BLaER1 treated with 17β-estradiol and CSF1 and Interleukin-3, amounts not matched to agents 10 nM and 100 nM (cell line): ENCODE measurements at regions not wholly inside any gene's neighbourhood (a gene's known extent, or its start where the extent isn't known, plus 50 kb on each side); places are given as distances from the start of the nearest gene placed in this dataset.

Experiments used
- H3K27ac ChIP-seq, 11 experiments: shearing (Covaris generic); formaldehyde crosslinking; 2 replicates each; pipeline ENCODE4 v1.8.1; 2022
- H3K27me3 ChIP-seq, 11 experiments: shearing (Covaris generic); formaldehyde crosslinking; 2 replicates each; pipeline ENCODE4 v1.8.1; 2022
- H3K36me3 ChIP-seq, 11 experiments: shearing (Covaris generic); formaldehyde crosslinking; 2 replicates each; pipeline ENCODE4 v1.8.1; 2022
- H3K4me1 ChIP-seq, 10 experiments: shearing (Covaris generic); formaldehyde crosslinking; 2 replicates each; pipeline ENCODE4 v1.8.1; 2022
- H3K4me2 ChIP-seq, 11 experiments: shearing (Covaris generic); formaldehyde crosslinking; 2 replicates each; pipeline ENCODE4 v1.8.1; 2022
- H3K4me3 ChIP-seq, 10 experiments: shearing (Covaris generic); formaldehyde crosslinking; 2 replicates each; pipeline ENCODE4 v1.8.1; 2022
- H3K9ac ChIP-seq, 11 experiments: shearing (Covaris generic); formaldehyde crosslinking; 2 replicates each; pipeline ENCODE4 v1.8.1; 2022
- H3K9me3 ChIP-seq, 11 experiments: shearing (Covaris generic); formaldehyde crosslinking; replicated peaks in 1 of 11; 2 replicates each; pipeline ENCODE4 v1.8.1; 2022
- H4K20me1 ChIP-seq, 11 experiments: shearing (Covaris generic); formaldehyde crosslinking; 2 replicates each; pipeline ENCODE4 v1.8.1; 2022
- Cebpa-rat ChIP-seq, 11 experiments: shearing (Covaris generic); IDR thresholded peaks; 2 replicates each; pipeline ENCODE4 v1.8.1; 2022

DNA sequence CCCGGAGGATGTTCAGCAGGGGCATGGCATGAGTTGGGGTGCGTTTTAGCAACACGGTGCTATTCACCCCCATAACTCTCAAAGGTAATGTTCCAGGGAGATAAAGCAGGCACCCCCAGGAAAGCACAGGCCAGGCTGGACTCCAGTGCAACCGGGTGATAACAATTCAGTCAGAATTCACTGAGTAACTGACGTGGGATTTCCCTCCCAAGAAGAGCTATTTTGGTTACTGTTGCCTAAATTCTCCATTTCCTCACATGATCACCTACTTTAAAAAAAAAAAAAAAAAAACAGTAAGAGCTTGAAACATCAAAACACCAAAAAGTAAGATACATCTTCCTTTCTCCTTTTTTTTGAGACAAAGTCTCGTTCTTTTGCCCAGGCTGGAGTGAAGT lies 137.6 kb upstream of the WWC1 start:
- no peak overlapping the region for H3K9ac ChIP-seq
- no peaks in the 10 kb centered on the region for H3K27me3 ChIP-seq
- no peaks in the 10 kb centered on the region for H4K20me1 ChIP-seq
- no peak overlapping the region for H3K4me3 ChIP-seq
- TF ChIP-seq Cebpa-rat (IDR thresholded peaks at IDR 0.05): no peak
- H3K27ac ChIP-seq: no peak overlapping the region
- peaks cover 0 to 59% (median 0%) of the 10 kb centered on the region in 11 experiments; a peak in 8 of 22 replicates for H3K36me3 ChIP-seq
- H3K4me2 ChIP-seq: no peak overlapping the region
- H3K4me1 ChIP-seq: peaks cover 0 to 1% (median under 1%) of the 10 kb centered on the region in 10 experiments; a peak in 17 of 20 replicates
- H3K9me3 ChIP-seq: no peaks in the 10 kb centered on the region

DNA sequence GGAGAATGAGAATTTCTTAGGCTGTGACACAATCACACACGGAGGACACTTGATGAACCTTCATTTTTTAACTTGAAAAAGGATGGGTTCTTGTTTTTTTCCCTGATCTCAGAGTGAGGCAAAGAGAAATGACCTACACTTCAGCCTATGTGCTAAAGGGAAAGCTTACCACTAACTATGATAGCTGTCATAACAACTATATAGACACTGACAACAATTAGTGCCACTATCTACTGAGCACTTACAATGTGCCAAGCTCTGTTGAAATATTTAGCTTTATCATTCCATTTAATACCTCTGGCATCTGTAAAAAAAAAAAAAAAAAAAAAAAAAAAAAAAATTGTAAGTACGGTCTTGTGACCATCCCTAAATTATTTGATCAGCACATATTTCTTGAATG lies 135.9 kb upstream of the WWC1 start:
- TF ChIP-seq Cebpa-rat (IDR thresholded peaks at IDR 0.05): no peak
- H3K4me3 ChIP-seq: no peak overlapping the region
- no peaks in the 10 kb centered on the region for H4K20me1 ChIP-seq
- peaks cover 5 to 16% (median 8%) of the 10 kb centered on the region in 10 experiments; a peak in 18 of 20 replicates for H3K4me1 ChIP-seq
- H3K27me3 ChIP-seq: no peaks in the 10 kb centered on the region
- peaks cover 0 to 53% (median 0%) of the 10 kb centered on the region in 11 experiments; a peak in 8 of 22 replicates for H3K36me3 ChIP-seq
- no peak overlapping the region for H3K4me2 ChIP-seq
- H3K9me3 ChIP-seq: peaks cover 0 to 10% (median 0%) of the 10 kb centered on the region in 11 experiments; a peak in 5 of 22 replicates
- H3K27ac ChIP-seq: no peak overlapping the region
- no peak overlapping the region for H3K9ac ChIP-seq

GRCh38 chr5:168156170-168156569 lies 135.3 kb upstream of the WWC1 start:
- Histone ChIP-seq H3K9me3 (peaks cover 0 to 12% (median 0%) of the 10 kb centered on the region in 11 experiments; a peak in 5 of 22 replicates), H3K4me1 (peaks cover 5 to 16% (median 8%) of the 10 kb centered on the region in 10 experiments; a peak in 18 of 20 replicates), H3K27me3 (no peaks in the 10 kb centered on the region), H3K4me2 (no peak overlapping the region), H3K36me3 (peaks cover 0 to 48% (median 0%) of the 10 kb centered on the region in 11 experiments; a peak in 7 of 22 replicates), H3K9ac (no peak overlapping the region), H4K20me1 (no peaks in the 10 kb centered on the region), H3K27ac (no peak overlapping the region), H3K4me3 (no peak overlapping the region)
- TF ChIP-seq Cebpa-rat (IDR thresholded peaks at IDR 0.05): no peak

DNA sequence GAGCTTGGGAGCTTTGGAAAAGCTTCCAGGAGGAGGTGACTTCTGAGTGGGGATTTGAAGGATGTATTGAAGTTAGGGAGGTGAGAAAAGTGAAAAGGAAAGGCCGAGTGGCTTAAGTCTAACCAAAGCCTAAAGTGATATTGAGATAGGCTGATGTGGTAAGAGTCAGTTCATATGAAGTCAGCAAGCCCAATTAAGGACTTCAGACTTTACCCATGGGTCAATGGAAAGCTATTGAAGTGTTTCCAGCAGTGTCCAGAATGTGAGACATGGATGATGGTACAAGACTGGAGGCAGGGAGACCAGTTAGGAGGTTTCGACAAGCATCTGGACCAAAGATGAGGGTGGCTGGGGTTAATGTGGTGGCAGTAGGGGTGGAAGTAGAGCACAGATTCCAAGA lies 134.3 kb upstream of the WWC1 start:
- H3K9me3 ChIP-seq: peaks cover 0 to 12% (median 0%) of the 10 kb centered on the region in 11 experiments; a peak in 5 of 22 replicates
- no peak overlapping the region for H3K4me2 ChIP-seq
- H4K20me1 ChIP-seq: no peaks in the 10 kb centered on the region
- H3K27ac ChIP-seq: no peak overlapping the region
- H3K4me1 ChIP-seq: peaks cover 5 to 16% (median 8%) of the 10 kb centered on the region in 10 experiments; a peak in 18 of 20 replicates
- peaks cover 0 to 44% (median under 1%) of the 10 kb centered on the region in 11 experiments; a peak in 10 of 22 replicates for H3K36me3 ChIP-seq
- TF ChIP-seq Cebpa-rat (IDR thresholded peaks at IDR 0.05): no peak
- H3K27me3 ChIP-seq: no peaks in the 10 kb centered on the region
- no peak overlapping the region for H3K9ac ChIP-seq
- H3K4me3 ChIP-seq: no peak overlapping the region

DNA sequence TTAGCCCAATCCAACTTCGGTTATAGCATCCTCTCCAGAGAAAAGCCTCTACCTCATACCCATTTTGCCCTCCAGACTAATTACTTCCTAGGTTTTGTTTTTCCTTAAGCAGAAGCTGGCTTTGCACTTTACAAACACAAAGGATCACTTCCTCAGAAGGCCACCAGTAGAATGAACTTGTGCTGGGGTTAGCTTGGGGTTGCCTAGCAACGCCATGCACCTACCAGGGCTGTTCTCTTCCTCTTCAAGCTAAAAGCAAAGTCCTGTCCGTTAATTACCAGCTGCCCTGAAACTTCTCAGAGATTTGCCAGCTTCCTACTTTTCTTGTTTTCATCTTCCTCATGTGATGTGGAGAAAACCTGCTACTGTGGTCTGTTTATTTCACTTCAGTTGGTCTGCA lies 132.0 kb upstream of the WWC1 start:
- peak overlapping the region in 1 of 11 experiments; percentile 49; a peak in 2 of 22 replicates for H3K9ac ChIP-seq
- peaks cover 0 to 46% (median 9%) of the 10 kb centered on the region in 11 experiments; a peak in 12 of 22 replicates for H3K36me3 ChIP-seq
- no peaks in the 10 kb centered on the region for H4K20me1 ChIP-seq
- peaks cover 0 to 12% (median 0%) of the 10 kb centered on the region in 11 experiments; a peak in 5 of 22 replicates for H3K9me3 ChIP-seq
- peaks cover 5 to 24% (median 8%) of the 10 kb centered on the region in 10 experiments; a peak in 18 of 20 replicates for H3K4me1 ChIP-seq
- peak overlapping the region; percentile 14 to 62 (median 40); a peak in 18 of 22 replicates for H3K4me2 ChIP-seq
- no peak for TF ChIP-seq Cebpa-rat (IDR thresholded peaks at IDR 0.05)
- H3K27ac ChIP-seq: peak overlapping the region in 7 of 11 experiments; percentile 30 to 80 (median 53); a peak in 13 of 22 replicates
- H3K27me3 ChIP-seq: no peaks in the 10 kb centered on the region
- no peak overlapping the region for H3K4me3 ChIP-seq

GRCh38 chr5:168162464-168162863 lies 129.0 kb upstream of the WWC1 start:
- H3K9me3 ChIP-seq: peaks cover 0 to 12% (median 0%) of the 10 kb centered on the region in 11 experiments; a peak in 5 of 22 replicates
- no peaks in the 10 kb centered on the region for H3K27me3 ChIP-seq
- no peak overlapping the region for H3K27ac ChIP-seq
- peaks cover 16 to 47% (median 22%) of the 10 kb centered on the region in 10 experiments for H3K4me1 ChIP-seq
- H3K36me3 ChIP-seq: peaks cover 0 to 44% (median 9%) of the 10 kb centered on the region in 11 experiments; a peak in 13 of 22 replicates
- no peak overlapping the region for H3K4me3 ChIP-seq
- no peak overlapping the region for H3K9ac ChIP-seq
- H3K4me2 ChIP-seq: no peak overlapping the region
- no peak for TF ChIP-seq Cebpa-rat (IDR thresholded peaks at IDR 0.05)
- H4K20me1 ChIP-seq: no peaks in the 10 kb centered on the region

DNA sequence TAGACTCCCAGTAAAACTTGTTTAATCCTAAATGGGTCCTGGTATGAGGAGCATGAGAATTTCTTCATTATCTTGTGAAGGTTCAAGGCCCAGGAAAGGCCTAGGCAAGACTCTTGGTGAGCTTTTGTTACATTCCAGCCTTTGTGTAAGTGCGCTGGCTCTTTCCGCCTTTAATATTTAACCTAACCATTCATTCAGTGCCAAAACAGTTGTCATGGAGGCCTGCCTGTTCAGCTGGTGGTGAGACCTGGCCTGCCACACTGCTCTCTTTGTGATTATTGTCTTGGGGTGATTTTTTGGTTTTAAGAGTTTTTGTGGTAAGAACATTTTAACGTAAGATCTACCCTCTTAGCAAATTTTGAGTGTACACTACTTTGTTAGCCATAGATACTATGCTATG lies 127.5 kb upstream of the WWC1 start:
- Histone ChIP-seq H3K4me3 (no peak overlapping the region), H3K4me2 (peak overlapping the region in 1 of 11 experiments; percentile 39; a peak in 1 of 22 replicates), H3K36me3 (peaks cover 0 to 55% (median 12%) of the 10 kb centered on the region in 11 experiments; a peak in 13 of 22 replicates), H3K4me1 (peaks cover 14 to 45% (median 20%) of the 10 kb centered on the region in 10 experiments), H3K27me3 (no peaks in the 10 kb centered on the region), H4K20me1 (no peaks in the 10 kb centered on the region), H3K9ac (no peak overlapping the region), H3K9me3 (peaks cover 0 to 12% (median 0%) of the 10 kb centered on the region in 11 experiments; a peak in 5 of 22 replicates), H3K27ac (no peak overlapping the region)
- TF ChIP-seq Cebpa-rat (IDR thresholded peaks at IDR 0.05): no peak

- Histone ChIP-seq H4K20me1 (no peaks in the 10 kb centered on the region), H3K4me3 (no peak overlapping the region), H3K4me2 (peak overlapping the region; percentile 22 to 57 (median 46); a peak in 21 of 22 replicates), H3K36me3 (peaks cover 0 to 63% (median 12%) of the 10 kb centered on the region in 11 experiments; a peak in 13 of 22 replicates), H3K9ac (no peak overlapping the region), H3K4me1 (peaks cover 10 to 31% (median 14%) of the 10 kb centered on the region in 10 experiments; a peak in 19 of 20 replicates), H3K27ac (peak overlapping the region in 2 of 11 experiments; percentile 32 to 55; a peak in 3 of 22 replicates), H3K27me3 (no peaks in the 10 kb centered on the region), H3K9me3 (peaks cover 0 to 5% (median 0%) of the 10 kb centered on the region in 11 experiments; a peak in 5 of 22 replicates)
- no peak for TF ChIP-seq Cebpa-rat (IDR thresholded peaks at IDR 0.05)
These were observed 126.1 kb upstream of the WWC1 start for GRCh38 chr5:168165221-168165914.

DNA sequence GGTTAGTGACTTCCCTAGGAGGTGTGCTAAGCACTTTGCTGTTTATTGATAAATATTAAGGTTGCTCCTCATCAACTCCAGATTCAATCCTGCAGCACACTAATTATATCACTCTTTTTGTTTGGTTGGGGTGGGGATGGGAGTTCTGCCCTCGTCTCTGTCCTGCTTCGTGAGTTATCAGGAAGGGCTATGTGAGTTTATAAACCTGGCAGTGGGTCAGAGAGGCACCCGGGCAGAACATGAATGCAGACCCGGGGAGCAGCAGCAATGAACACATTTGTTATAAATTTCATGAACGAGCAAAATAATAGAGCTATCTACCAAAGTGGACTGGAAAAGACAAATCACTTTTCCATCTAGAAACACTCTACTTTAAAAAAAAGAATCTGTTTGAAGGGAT lies 125.5 kb upstream of the WWC1 start:
- no peak for TF ChIP-seq Cebpa-rat (IDR thresholded peaks at IDR 0.05)
- H3K4me1 ChIP-seq: peaks cover 10 to 31% (median 14%) of the 10 kb centered on the region in 10 experiments; a peak in 19 of 20 replicates
- H3K4me3 ChIP-seq: no peak overlapping the region
- no peak overlapping the region for H3K27ac ChIP-seq
- H3K9ac ChIP-seq: no peak overlapping the region
- H4K20me1 ChIP-seq: no peaks in the 10 kb centered on the region
- no peaks in the 10 kb centered on the region for H3K27me3 ChIP-seq
- H3K4me2 ChIP-seq: peak overlapping the region in 10 of 11 experiments; percentile 18 to 57 (median 45); a peak in 11 of 22 replicates
- H3K9me3 ChIP-seq: no peaks in the 10 kb centered on the region; a peak in 1 of 22 replicates
- peaks cover 0 to 63% (median 12%) of the 10 kb centered on the region in 11 experiments; a peak in 13 of 22 replicates for H3K36me3 ChIP-seq
